Lower leg skin (tissue), 4 donors: ENCODE measurements at regions not wholly inside any gene's neighbourhood (a gene's known extent, or its start where the extent isn't known, plus 50 kb on each side); places are given as distances from the start of the nearest gene placed in this dataset.

Source experiments
- DNase-seq, 2 donors: peaks; one replicate each; pipeline ENCODE4 v3.0.0-alpha.2; 2019; ENCODE audit warnings: low spot score in 2 of 2
- H3K4me3 ChIP-seq: fragments of 200-600 bp; sonication (generic); 2 replicates; pipeline ENCODE4 v1.5.1; 2017; ENCODE audit warnings: mild to moderate bottlenecking, low read depth; ENCODE audit not compliant: poor library complexity, severe bottlenecking
- CTCF ChIP-seq, 3 donors: fragments of 450-650 bp; IDR thresholded peaks; one replicate each; pipeline ENCODE4 v1.5.1; 2016; ENCODE audit warnings: antibody characterized with exemption in 3 of 3, mild to moderate bottlenecking in 3 of 3, moderate library complexity in 2 of 3
- POLR2A ChIP-seq, 2 donors: fragments of 450-650 bp; IDR thresholded peaks; one replicate each; pipeline ENCODE4 v1.6.1; 2016 to 2017; ENCODE audit warnings: antibody characterized with exemption in 2 of 2, mild to moderate bottlenecking in 1 of 2, moderate library complexity in 1 of 2
- WGBS, 2 donors: methylation state at CpG; one replicate each; pipeline ENCODE4 v1.1.5; 2018; 5-methylcytosine and 5-hydroxymethylcytosine counted together
- intact Hi-C: fragments of 100-400 bp; cut with DNase I; formaldehyde crosslinking; loops from one replicate; pipeline ENCODE4 v1.15.0; 2023; ENCODE audit warnings: low total_unique reads

- intact Hi-C loops, result no loop called here
- WGBS, 2 donors, result 67 to 68% methylated on average over 8 of the region's 8 CpGs
- no peak for TF ChIP-seq CTCF (IDR thresholded peaks at IDR 0.05)
- no peak for TF ChIP-seq POLR2A (IDR thresholded peaks at IDR 0.05)
- H3K4me3 ChIP-seq, result no peak overlapping the region
- DNase-seq, result no peak
Observed at GRCh38 chr20:21941941-21942805, 236.7 kb downstream of the PAX1 start.

DNA sequence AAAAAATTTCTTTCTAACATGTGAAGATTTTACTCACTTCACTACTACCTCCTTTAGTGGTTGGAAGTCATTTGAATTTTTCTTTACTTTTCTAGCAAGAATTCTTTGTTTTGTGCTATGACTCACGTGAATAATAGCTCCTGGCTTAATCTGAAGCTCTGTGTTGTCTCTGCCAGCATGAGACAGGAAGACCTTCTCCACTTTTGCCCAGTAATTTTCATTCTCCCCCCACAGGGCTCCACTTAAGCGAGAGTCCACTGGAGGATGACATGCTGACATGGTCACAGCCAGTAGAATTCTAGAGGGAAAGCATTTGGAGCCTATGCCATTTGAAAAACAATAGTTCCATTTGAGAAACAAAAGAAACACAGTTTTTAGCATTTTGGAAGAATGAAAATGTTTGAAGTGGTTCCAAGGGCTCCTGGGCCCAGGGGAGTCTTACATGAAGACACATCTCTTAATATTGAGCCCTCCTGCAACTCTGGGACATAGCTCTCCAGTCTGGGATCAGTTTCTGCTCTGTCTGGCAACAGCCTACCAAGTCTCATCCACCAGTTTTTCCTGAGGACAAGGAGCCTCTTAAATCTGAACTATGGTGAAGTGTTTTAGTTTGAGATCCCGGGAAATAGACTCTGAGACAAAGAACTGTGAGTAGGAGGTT lies 231.4 kb downstream of the PAX1 start:
- intact Hi-C loops, result no loop called here
- no peak overlapping the region for H3K4me3 ChIP-seq
- TF ChIP-seq CTCF (IDR thresholded peaks at IDR 0.05) (no peak), POLR2A (IDR thresholded peaks at IDR 0.05) (no peak)
- WGBS, 2 donors, result 38 to 43% methylated on average over 3 of the region's 3 CpGs
- no peak for DNase-seq

GRCh38 chr20:21936261-21936660 lies 230.8 kb downstream of the PAX1 start:
- no peak overlapping the region for H3K4me3 ChIP-seq
- 63 to 69% methylated on average over 4 of the region's 4 CpGs for WGBS, 2 donors
- DNase-seq, result no peak
- TF ChIP-seq POLR2A (IDR thresholded peaks at IDR 0.05) (no peak), CTCF (IDR thresholded peaks at IDR 0.05) (no peak)
- intact Hi-C loops, result no loop called here

- H3K4me3 ChIP-seq, result no peak overlapping the region
- intact Hi-C loops, result no loop called here
- TF ChIP-seq CTCF (IDR thresholded peaks at IDR 0.05) (no peak), POLR2A (IDR thresholded peaks at IDR 0.05) (no peak)
- WGBS, 2 donors, result 65 to 68% methylated on average over 3 of the region's 3 CpGs
- no peak for DNase-seq
Observed at GRCh38 chr20:21933526-21933925, 228.1 kb downstream of the PAX1 start.

- no peak for DNase-seq
- intact Hi-C loops, result no loop called here
- 58% methylated on average over 5 of the region's 5 CpGs for WGBS, 2 donors
- no peak overlapping the region for H3K4me3 ChIP-seq
- TF ChIP-seq POLR2A (IDR thresholded peaks at IDR 0.05), result no peak
- TF ChIP-seq CTCF (IDR thresholded peaks at IDR 0.05), result no peak
Observed at GRCh38 chr20:21921251-21921650, 215.8 kb downstream of the PAX1 start.
